ENCODE measurements at regions not wholly inside any gene's neighbourhood (a gene's known extent, or its start where the extent isn't known, plus 50 kb on each side); places are given as distances from the start of the nearest gene placed in this dataset.
A peak's percentile ranks its signal among the peaks of the same experiment; 100 is the strongest.

DNA sequence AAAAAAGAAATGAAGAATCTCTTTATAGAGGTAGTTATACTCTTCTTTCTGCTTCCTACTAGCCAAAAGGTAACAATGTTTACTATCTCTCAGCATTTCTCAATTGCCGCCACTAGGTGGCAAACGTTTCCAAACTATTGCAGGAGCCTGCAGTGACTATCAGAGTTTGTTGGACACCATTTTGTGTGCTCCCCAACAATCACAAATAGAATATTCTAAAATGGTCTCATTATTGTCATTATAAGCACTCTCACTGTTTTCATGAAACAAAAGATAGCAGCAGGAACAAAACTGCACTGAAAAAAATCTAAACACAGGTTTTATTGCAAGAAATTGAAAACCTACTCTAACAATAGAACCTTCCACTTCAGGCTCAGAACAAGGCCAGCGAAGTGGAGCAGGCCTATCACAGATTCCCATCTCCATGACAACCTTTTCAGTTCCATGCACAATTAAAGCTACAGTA is 83.9 kb upstream of the PLPPR4 start (continued):
- no peak for TF ChIP-seq ASH2L (IDR thresholded peaks at IDR 0.05; ENCODE audit: borderline replicate concordance, low read depth)
- no peak for TF ChIP-seq RCOR1 (conservative IDR thresholded peaks at IDR 0.05; ENCODE audit: low read depth, low read length)
- no peak for TF ChIP-seq KAT2A (conservative IDR thresholded peaks at IDR 0.05; ENCODE audit: control insufficient read depth, low read depth, low read length)
- TF ChIP-seq YY1 (IDR thresholded peaks at IDR 0.05; ENCODE audit: low read depth, low read length): peak; percentile 98
- TF ChIP-seq, protein P1, sequence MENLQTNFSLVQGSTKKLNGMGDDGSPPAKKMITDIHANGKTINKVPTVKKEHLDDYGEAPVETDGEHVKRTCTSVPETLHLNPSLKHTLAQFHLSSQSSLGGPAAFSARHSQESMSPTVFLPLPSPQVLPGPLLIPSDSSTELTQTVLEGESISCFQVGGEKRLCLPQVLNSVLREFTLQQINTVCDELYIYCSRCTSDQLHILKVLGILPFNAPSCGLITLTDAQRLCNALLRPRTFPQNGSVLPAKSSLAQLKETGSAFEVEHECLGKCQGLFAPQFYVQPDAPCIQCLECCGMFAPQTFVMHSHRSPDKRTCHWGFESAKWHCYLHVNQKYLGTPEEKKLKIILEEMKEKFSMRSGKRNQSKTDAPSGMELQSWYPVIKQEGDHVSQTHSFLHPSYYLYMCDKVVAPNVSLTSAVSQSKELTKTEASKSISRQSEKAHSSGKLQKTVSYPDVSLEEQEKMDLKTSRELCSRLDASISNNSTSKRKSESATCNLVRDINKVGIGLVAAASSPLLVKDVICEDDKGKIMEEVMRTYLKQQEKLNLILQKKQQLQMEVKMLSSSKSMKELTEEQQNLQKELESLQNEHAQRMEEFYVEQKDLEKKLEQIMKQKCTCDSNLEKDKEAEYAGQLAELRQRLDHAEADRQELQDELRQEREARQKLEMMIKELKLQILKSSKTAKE (IDR thresholded peaks at IDR 0.05; ENCODE audit: low read depth, poor library complexity, severe bottlenecking): peak; percentile 30
- TF ChIP-seq, protein P2, sequence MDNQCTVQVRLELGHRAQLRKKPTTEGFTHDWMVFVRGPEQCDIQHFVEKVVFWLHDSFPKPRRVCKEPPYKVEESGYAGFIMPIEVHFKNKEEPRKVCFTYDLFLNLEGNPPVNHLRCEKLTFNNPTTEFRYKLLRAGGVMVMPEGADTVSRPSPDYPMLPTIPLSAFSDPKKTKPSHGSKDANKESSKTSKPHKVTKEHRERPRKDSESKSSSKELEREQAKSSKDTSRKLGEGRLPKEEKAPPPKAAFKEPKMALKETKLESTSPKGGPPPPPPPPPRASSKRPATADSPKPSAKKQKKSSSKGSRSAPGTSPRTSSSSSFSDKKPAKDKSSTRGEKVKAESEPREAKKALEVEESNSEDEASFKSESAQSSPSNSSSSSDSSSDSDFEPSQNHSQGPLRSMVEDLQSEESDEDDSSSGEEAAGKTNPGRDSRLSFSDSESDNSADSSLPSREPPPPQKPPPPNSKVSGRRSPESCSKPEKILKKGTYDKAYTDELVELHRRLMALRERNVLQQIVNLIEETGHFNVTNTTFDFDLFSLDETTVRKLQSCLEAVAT (IDR thresholded peaks at IDR 0.05): no peak
- no peak for TF ChIP-seq TARDBP (IDR thresholded peaks at IDR 0.05; ENCODE audit: borderline replicate concordance)
- TF ChIP-seq, protein P3, sequence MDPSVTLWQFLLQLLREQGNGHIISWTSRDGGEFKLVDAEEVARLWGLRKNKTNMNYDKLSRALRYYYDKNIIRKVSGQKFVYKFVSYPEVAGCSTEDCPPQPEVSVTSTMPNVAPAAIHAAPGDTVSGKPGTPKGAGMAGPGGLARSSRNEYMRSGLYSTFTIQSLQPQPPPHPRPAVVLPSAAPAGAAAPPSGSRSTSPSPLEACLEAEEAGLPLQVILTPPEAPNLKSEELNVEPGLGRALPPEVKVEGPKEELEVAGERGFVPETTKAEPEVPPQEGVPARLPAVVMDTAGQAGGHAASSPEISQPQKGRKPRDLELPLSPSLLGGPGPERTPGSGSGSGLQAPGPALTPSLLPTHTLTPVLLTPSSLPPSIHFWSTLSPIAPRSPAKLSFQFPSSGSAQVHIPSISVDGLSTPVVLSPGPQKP (IDR thresholded peaks at IDR 0.05; ENCODE audit: low read depth, low read length): no peak
- no peak for TF ChIP-seq RELA (IDR thresholded peaks at IDR 0.05; ENCODE audit: borderline replicate concordance, partially characterized antibody)
- no peak for TF ChIP-seq MYB (IDR thresholded peaks at IDR 0.05; ENCODE audit: borderline replicate concordance, low read depth, low read length)
- TF ChIP-seq RFX5 (IDR thresholded peaks at IDR 0.05; ENCODE audit: low read depth, low read length): no peak
- TF ChIP-seq, protein P4, sequence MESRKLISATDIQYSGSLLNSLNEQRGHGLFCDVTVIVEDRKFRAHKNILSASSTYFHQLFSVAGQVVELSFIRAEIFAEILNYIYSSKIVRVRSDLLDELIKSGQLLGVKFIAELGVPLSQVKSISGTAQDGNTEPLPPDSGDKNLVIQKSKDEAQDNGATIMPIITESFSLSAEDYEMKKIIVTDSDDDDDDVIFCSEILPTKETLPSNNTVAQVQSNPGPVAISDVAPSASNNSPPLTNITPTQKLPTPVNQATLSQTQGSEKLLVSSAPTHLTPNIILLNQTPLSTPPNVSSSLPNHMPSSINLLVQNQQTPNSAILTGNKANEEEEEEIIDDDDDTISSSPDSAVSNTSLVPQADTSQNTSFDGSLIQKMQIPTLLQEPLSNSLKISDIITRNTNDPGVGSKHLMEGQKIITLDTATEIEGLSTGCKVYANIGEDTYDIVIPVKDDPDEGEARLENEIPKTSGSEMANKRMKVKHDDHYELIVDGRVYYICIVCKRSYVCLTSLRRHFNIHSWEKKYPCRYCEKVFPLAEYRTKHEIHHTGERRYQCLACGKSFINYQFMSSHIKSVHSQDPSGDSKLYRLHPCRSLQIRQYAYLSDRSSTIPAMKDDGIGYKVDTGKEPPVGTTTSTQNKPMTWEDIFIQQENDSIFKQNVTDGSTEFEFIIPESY (IDR thresholded peaks at IDR 0.05): no peak
- TF ChIP-seq CBX5 (IDR thresholded peaks at IDR 0.05; ENCODE audit: low read depth): 0 out of 2 replicates have a peak, but pooled peaks have one; percentile 29
- TF ChIP-seq SUPT20H (IDR thresholded peaks at IDR 0.05; ENCODE audit: borderline replicate concordance, control insufficient read depth, low read depth, low read length): no peak
- no peak for TF ChIP-seq ZNF622 (IDR thresholded peaks at IDR 0.05)
- TF ChIP-seq, protein P5, sequence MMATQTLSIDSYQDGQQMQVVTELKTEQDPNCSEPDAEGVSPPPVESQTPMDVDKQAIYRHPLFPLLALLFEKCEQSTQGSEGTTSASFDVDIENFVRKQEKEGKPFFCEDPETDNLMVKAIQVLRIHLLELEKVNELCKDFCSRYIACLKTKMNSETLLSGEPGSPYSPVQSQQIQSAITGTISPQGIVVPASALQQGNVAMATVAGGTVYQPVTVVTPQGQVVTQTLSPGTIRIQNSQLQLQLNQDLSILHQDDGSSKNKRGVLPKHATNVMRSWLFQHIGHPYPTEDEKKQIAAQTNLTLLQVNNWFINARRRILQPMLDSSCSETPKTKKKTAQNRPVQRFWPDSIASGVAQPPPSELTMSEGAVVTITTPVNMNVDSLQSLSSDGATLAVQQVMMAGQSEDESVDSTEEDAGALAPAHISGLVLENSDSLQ (IDR thresholded peaks at IDR 0.05): 0 out of 2 replicates have a peak, but pooled peaks have one; percentile 18
- TF ChIP-seq PAX5 (IDR thresholded peaks at IDR 0.05; ENCODE audit: borderline replicate concordance, low read depth, low read length): no peak
- TF ChIP-seq WRNIP1 (IDR thresholded peaks at IDR 0.05; ENCODE audit: borderline replicate concordance, low read depth, low read length): no peak
- TF ChIP-seq RAD51 (IDR thresholded peaks at IDR 0.05): no peak
- TF ChIP-seq BACH1 (IDR thresholded peaks at IDR 0.05; ENCODE audit: borderline replicate concordance): no peak
- TF ChIP-seq, protein P6, sequence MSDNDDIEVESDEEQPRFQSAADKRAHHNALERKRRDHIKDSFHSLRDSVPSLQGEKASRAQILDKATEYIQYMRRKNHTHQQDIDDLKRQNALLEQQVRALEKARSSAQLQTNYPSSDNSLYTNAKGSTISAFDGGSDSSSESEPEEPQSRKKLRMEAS (IDR thresholded peaks at IDR 0.05; ENCODE audit: low read depth, low read length): no peak
- TF ChIP-seq CHD4 (IDR thresholded peaks at IDR 0.05): no peak
- TF ChIP-seq CHD1 (IDR thresholded peaks at IDR 0.05; ENCODE audit: low read depth, low read length): no peak
- TF ChIP-seq EGR1 (IDR thresholded peaks at IDR 0.05; ENCODE audit: borderline replicate concordance in 1 of 2, low read depth in 2 of 2, low read length in 2 of 2): no peak

Data from GM12878 (cell line).